Neuronal stem cell (in vitro differentiated cells): ENCODE measurements at regions not wholly inside any gene's neighbourhood (a gene's known extent, or its start where the extent isn't known, plus 50 kb on each side); places are given as distances from the start of the nearest gene placed in this dataset.

Source experiments
- DNase-seq: peaks from one replicate; pipeline ENCODE4 v3.0.0-alpha.2; 2013; ENCODE audit warnings: low spot score
- H2AFZ ChIP-seq: one replicate; pipeline ENCODE4 v1.6.1; 2013; ENCODE audit warnings: mild to moderate bottlenecking, low read length, inconsistent platforms
- H2AK5ac ChIP-seq: 2 replicates; pipeline ENCODE4 v1.6.1; 2013; ENCODE audit warnings: low read depth, mild to moderate bottlenecking, inconsistent platforms, low read length, moderate library complexity, mixed read lengths
- H2BK120ac ChIP-seq: 2 replicates; pipeline ENCODE4 v1.6.1; 2013; ENCODE audit warnings: low read depth, mild to moderate bottlenecking, inconsistent platforms, low read length, moderate library complexity, mixed read lengths
- H2BK12ac ChIP-seq: one replicate; pipeline ENCODE4 v1.6.1; 2013; ENCODE audit warnings: low read length, inconsistent platforms
- H2BK15ac ChIP-seq: 2 replicates; pipeline ENCODE4 v1.6.1; 2013; ENCODE audit warnings: mild to moderate bottlenecking, low read length, inconsistent platforms, mixed read lengths
- H2BK5ac ChIP-seq: one replicate; pipeline ENCODE4 v1.6.1; 2013; ENCODE audit warnings: inconsistent platforms, mild to moderate bottlenecking, low read length, moderate library complexity
- H3K14ac ChIP-seq: one replicate; pipeline ENCODE4 v1.6.1; 2013; ENCODE audit warnings: low read length, inconsistent platforms
- H3K18ac ChIP-seq: 2 replicates; pipeline ENCODE4 v1.6.1; 2013; ENCODE audit warnings: low read length, inconsistent platforms
- H3K23ac ChIP-seq: 2 replicates; pipeline ENCODE4 v1.6.1; 2013; ENCODE audit warnings: low read depth, mild to moderate bottlenecking, mixed read lengths, low read length, inconsistent platforms; ENCODE audit not compliant: poor library complexity
- H3K27ac ChIP-seq: replicated peaks from 3 replicates; pipeline ENCODE4 v1.5.1; 2013; ENCODE audit warnings: low read length, inconsistent platforms
- H3K27me3 ChIP-seq, 3 experiments: 2 replicates each; pipeline ENCODE4 v1.6.1; 2013; ENCODE audit warnings: low read length in 3 of 3, mild to moderate bottlenecking in 2 of 3, inconsistent platforms in 1 of 3, low read depth in 1 of 3, mixed read lengths in 1 of 3, moderate library complexity in 1 of 3; ENCODE audit not compliant: control insufficient read depth in 3 of 3, insufficient read depth in 3 of 3
- H3K36me3 ChIP-seq, 2 donors: replicated peaks in 1 of 2; 2 replicates each; pipeline ENCODE4 v1.6.1; 2013; ENCODE audit warnings: low read length in 2 of 2; ENCODE audit not compliant: control insufficient read depth in 2 of 2, insufficient read depth in 2 of 2
- H3K4ac ChIP-seq: 2 replicates; pipeline ENCODE4 v1.6.1; 2013; ENCODE audit warnings: inconsistent platforms, mild to moderate bottlenecking, low read length, moderate library complexity
- H3K4me1 ChIP-seq, 2 donors: 1 replicate in 1 of 2; 2 replicates in 1 of 2; pipeline ENCODE4 v1.6.1; 2013; ENCODE audit warnings: low read length in 2 of 2, low read depth in 1 of 2; ENCODE audit not compliant: control insufficient read depth in 2 of 2, insufficient read depth in 1 of 2
- H3K4me2 ChIP-seq: one replicate; pipeline ENCODE4 v1.6.1; 2013; ENCODE audit warnings: mild to moderate bottlenecking, low read length, inconsistent platforms; ENCODE audit not compliant: insufficient read depth, poor library complexity, severe bottlenecking
- H3K4me3 ChIP-seq, 2 donors: 2 replicates each; pipeline ENCODE4 v1.5.1; 2013; ENCODE audit warnings: low read length in 2 of 2, mild to moderate bottlenecking in 2 of 2, inconsistent platforms in 1 of 2, moderate library complexity in 1 of 2
- H3K79me1 ChIP-seq: one replicate; pipeline ENCODE4 v1.6.1; 2013; ENCODE audit warnings: low read depth, mild to moderate bottlenecking, inconsistent platforms, low read length, moderate library complexity
- H3K9ac ChIP-seq: one replicate; pipeline ENCODE4 v1.6.1; 2013; ENCODE audit warnings: mild to moderate bottlenecking, low read depth, low read length, inconsistent platforms; ENCODE audit not compliant: poor library complexity
- H3K9me3 ChIP-seq, 2 donors: replicated peaks in 1 of 2; 2 replicates each; pipeline versions ENCODE3 to v1.6.1; 2013; ENCODE audit warnings: low read length in 2 of 2, mild to moderate bottlenecking in 2 of 2, inconsistent platforms in 1 of 2, low read depth in 1 of 2, mixed read lengths in 1 of 2, moderate library complexity in 1 of 2; ENCODE audit not compliant: control insufficient read depth in 2 of 2, insufficient read depth in 1 of 2
- H4K8ac ChIP-seq: one replicate; pipeline ENCODE4 v1.6.1; 2013; ENCODE audit warnings: low read depth, mild to moderate bottlenecking, inconsistent platforms, low read length, moderate library complexity
- H4K91ac ChIP-seq: one replicate; pipeline ENCODE4 v1.6.1; 2013; ENCODE audit warnings: low read length, low read depth, mild to moderate bottlenecking, inconsistent platforms; ENCODE audit not compliant: poor library complexity
- WGBS, 2 donors: extraction: QIAGEN DNeasy Blood & Tissue Kit; methylation state at CpG; one replicate each; pipeline ENCODE4 v1.1.7; 2013; ENCODE audit warnings: missing lambda C conversion rate in 2 of 2, mixed read lengths in 1 of 2; ENCODE audit not compliant: insufficient read length in 2 of 2, insufficient replicate concordance in 1 of 2; ENCODE audit errors: extremely low coverage in 2 of 2; 5-methylcytosine and 5-hydroxymethylcytosine counted together

DNA sequence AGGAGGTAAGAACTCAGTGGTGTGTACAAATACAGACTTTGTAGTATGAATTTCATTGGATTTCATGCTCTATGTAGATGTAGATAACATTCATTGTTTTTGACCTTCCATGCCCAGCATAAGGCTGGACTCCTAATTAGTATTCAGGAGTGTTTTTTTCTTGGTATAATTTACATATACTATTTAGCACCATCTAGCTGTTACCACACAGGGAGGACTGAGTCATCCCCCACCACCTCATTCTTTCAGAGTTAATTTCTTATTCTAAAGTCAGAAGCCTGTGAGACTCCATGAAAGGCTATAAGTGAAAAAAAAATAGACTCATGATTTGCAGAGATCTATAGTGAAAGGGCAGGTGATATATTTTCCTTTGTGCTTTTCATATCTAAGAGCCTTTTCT is 555.0 kb downstream of the PRR16 start:
- Histone ChIP-seq H2AK5ac (no peak overlapping the region), H2BK15ac (no peak overlapping the region), H2BK5ac (no peak overlapping the region), H3K14ac (no peak overlapping the region), H2AFZ (no peak overlapping the region), H3K9ac (no peak overlapping the region), H4K8ac (no peak overlapping the region), H3K79me1 (no peaks in the 10 kb centered on the region), H4K91ac (no peak overlapping the region), H3K4me2 (no peak overlapping the region), H3K36me3 (no peaks in the 10 kb centered on the region), H3K4me1 (no peaks in the 10 kb centered on the region), H3K23ac (no peak overlapping the region), H3K27ac (no peak overlapping the region), H2BK12ac (no peak overlapping the region), H3K4ac (no peak overlapping the region), H3K18ac (no peak overlapping the region), H2BK120ac (no peak overlapping the region), H3K27me3 (no peaks in the 10 kb centered on the region), H3K4me3 (no peak overlapping the region), H3K9me3 (no peaks in the 10 kb centered on the region)
- DNase-seq: no peak

DNA sequence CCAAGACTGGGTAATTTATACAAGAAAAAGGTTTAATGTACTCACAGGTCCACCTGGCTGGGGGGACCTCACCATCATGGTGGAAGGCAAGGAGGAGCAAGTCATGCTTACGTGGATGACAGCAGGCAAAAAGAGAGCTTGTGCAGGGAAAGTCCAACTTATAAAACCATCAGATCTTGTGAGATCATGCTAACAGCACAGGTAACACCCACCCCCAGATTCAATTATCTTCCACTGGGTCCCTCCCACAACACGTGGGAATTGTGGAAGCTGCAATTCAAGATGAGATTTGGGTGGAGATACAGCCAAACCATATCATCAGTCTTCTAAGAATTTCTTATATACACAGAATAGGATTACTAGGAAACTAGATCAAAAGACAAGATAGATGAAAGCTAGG is 555.6 kb downstream of the PRR16 start:
- H4K8ac ChIP-seq: no peak overlapping the region
- H2BK120ac ChIP-seq: no peak overlapping the region
- H3K4me3 ChIP-seq: no peak overlapping the region
- H2AFZ ChIP-seq: no peak overlapping the region
- H3K79me1 ChIP-seq: no peaks in the 10 kb centered on the region
- no peak overlapping the region for H2AK5ac ChIP-seq
- no peak overlapping the region for H2BK12ac ChIP-seq
- no peak overlapping the region for H3K9ac ChIP-seq
- no peaks in the 10 kb centered on the region for H3K27me3 ChIP-seq
- no peak for DNase-seq
- no peak overlapping the region for H3K4me2 ChIP-seq
- no peak overlapping the region for H2BK15ac ChIP-seq
- no peaks in the 10 kb centered on the region for H3K4me1 ChIP-seq
- no peak overlapping the region for H3K27ac ChIP-seq
- no peak overlapping the region for H3K18ac ChIP-seq
- no peak overlapping the region for H2BK5ac ChIP-seq
- no peak overlapping the region for H4K91ac ChIP-seq
- no peak overlapping the region for H3K14ac ChIP-seq
- H3K36me3 ChIP-seq: no peaks in the 10 kb centered on the region
- no CpG with 5 or more reads among the region's 2 CpGs for WGBS, 2 donors
- H3K9me3 ChIP-seq: no peaks in the 10 kb centered on the region
- no peak overlapping the region for H3K23ac ChIP-seq
- no peak overlapping the region for H3K4ac ChIP-seq

- no peak overlapping the region for H3K9ac ChIP-seq
- no peak overlapping the region for H3K27ac ChIP-seq
- H3K4me2 ChIP-seq: no peak overlapping the region
- no peak overlapping the region for H3K4me3 ChIP-seq
- no peak overlapping the region for H4K91ac ChIP-seq
- WGBS, 2 donors: no CpG with 5 or more reads among the region's 5 CpGs
- H3K14ac ChIP-seq: no peak overlapping the region
- H2AK5ac ChIP-seq: no peak overlapping the region
- H2BK120ac ChIP-seq: no peak overlapping the region
- H3K4ac ChIP-seq: no peak overlapping the region
- no peak overlapping the region for H3K23ac ChIP-seq
- H3K4me1 ChIP-seq: no peaks in the 10 kb centered on the region
- H3K9me3 ChIP-seq: no peaks in the 10 kb centered on the region
- no peaks in the 10 kb centered on the region for H3K36me3 ChIP-seq
- H2AFZ ChIP-seq: no peak overlapping the region
- no peaks in the 10 kb centered on the region for H3K79me1 ChIP-seq
- no peaks in the 10 kb centered on the region for H3K27me3 ChIP-seq
- DNase-seq: no peak
- H2BK5ac ChIP-seq: no peak overlapping the region
- H4K8ac ChIP-seq: no peak overlapping the region
- H3K18ac ChIP-seq: no peak overlapping the region
- no peak overlapping the region for H2BK15ac ChIP-seq
- H2BK12ac ChIP-seq: no peak overlapping the region
These were observed 557.6 kb downstream of the PRR16 start for GRCh38 chr5:121021681-121022080.

DNA sequence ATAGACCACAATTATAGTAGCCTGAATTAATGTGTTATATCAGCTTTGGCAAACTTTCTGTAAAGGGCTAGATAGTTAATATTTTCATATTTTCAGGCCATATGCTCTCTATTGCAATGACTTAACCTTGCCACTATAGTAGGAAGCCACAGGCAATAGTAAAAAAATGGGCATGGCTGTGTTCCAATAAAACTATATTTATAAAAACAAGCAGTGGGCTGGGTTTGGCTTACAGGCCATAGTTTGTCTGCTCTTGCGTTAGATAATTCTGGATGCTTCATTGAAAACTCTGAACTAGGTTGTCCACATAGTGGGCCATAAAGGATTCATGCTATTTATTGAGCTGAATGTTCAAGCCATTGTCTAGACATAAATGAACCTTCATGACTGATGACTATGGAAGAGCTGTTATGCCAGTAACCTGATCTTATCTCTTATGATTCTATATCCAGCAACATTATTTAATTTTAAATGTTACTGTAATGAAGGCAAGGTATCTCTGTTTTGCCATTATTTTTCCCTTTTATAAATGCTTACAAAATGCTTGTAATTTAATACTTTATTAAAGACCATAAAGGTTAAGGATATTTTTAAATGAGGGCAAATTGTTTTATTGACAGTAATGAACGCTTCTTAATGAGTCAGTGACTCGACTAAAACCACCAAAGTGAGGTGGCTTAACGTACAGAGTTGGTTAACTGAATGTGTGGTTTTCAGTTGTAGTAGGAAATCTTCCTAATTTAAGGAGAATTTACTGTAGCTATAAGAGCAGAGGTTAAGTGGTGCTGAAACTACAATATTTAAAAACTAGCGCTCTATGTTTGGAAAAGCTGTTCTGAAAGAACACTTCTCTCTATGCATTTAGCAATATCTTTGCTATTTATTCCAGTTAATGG is 560.6 kb downstream of the PRR16 start:
- H2AFZ ChIP-seq: no peak overlapping the region
- no peak overlapping the region for H3K23ac ChIP-seq
- H3K4me1 ChIP-seq: no peaks in the 10 kb centered on the region
- no peak overlapping the region for H2AK5ac ChIP-seq
- H3K4me2 ChIP-seq: no peak overlapping the region
- H3K36me3 ChIP-seq: no peaks in the 10 kb centered on the region
- no peaks in the 10 kb centered on the region for H3K27me3 ChIP-seq
- H2BK120ac ChIP-seq: no peak overlapping the region
- H4K8ac ChIP-seq: no peak overlapping the region
- no peak overlapping the region for H2BK5ac ChIP-seq
- no peak overlapping the region for H3K18ac ChIP-seq
- no peak overlapping the region for H3K27ac ChIP-seq
- no peak overlapping the region for H2BK15ac ChIP-seq
- H2BK12ac ChIP-seq: no peak overlapping the region
- no peak overlapping the region for H4K91ac ChIP-seq
- H3K9me3 ChIP-seq: no peaks in the 10 kb centered on the region
- no peak overlapping the region for H3K9ac ChIP-seq
- no peak overlapping the region for H3K4ac ChIP-seq
- DNase-seq: no peak
- no peaks in the 10 kb centered on the region for H3K79me1 ChIP-seq
- WGBS, 2 donors: no CpG with 5 or more reads among the region's 5 CpGs
- H3K14ac ChIP-seq: no peak overlapping the region
- H3K4me3 ChIP-seq: no peak overlapping the region
